PC-9 (cell line): ENCODE measurements at regions not wholly inside any gene's neighbourhood (a gene's known extent, or its start where the extent isn't known, plus 50 kb on each side); places are given as distances from the start of the nearest gene placed in this dataset.

Source experiments
- CTCF ChIP-seq: fragments of 200-600 bp; sonication (generic); conservative IDR thresholded peaks from 2 replicates; pipeline ENCODE4 v1.6.1; 2017; ENCODE audit warnings: mixed run types, antibody characterized with exemption, mild to moderate bottlenecking, moderate library complexity
- EZH2 ChIP-seq: fragments of 200-600 bp; sonication (generic); IDR thresholded peaks from 2 replicates; pipeline ENCODE4 v1.8.0; 2017; ENCODE audit warnings: antibody characterized with exemption, low read depth

GRCh38 chr3:81033185-81033584, 728.3 kb downstream of the GBE1 start:
- TF ChIP-seq CTCF (no peak), EZH2 (no peak)
